Retinal pigment epithelial cell (primary cell): ENCODE measurements at regions not wholly inside any gene's neighbourhood (a gene's known extent, or its start where the extent isn't known, plus 50 kb on each side); places are given as distances from the start of the nearest gene placed in this dataset.

Source experiments
- DNase-seq: peaks from one replicate; pipeline ENCODE4 v3.0.0-alpha.2; 2010; ENCODE audit warnings: low read depth
- H3K4me3 ChIP-seq: 2 replicates; pipeline ENCODE4 v1.5.1; 2011; ENCODE audit warnings: mild to moderate bottlenecking, low read length, control low read depth, moderate library complexity
- TF ChIP-seq, protein P1 (sequence below): conservative IDR thresholded peaks from 2 replicates; pipeline ENCODE4 v1.5.1; 2011; ENCODE audit warnings: low read depth, low read length, control low read depth, inconsistent platforms

- no peak overlapping the region for H3K4me3 ChIP-seq
- DNase-seq = no peak
- TF ChIP-seq, protein P1, sequence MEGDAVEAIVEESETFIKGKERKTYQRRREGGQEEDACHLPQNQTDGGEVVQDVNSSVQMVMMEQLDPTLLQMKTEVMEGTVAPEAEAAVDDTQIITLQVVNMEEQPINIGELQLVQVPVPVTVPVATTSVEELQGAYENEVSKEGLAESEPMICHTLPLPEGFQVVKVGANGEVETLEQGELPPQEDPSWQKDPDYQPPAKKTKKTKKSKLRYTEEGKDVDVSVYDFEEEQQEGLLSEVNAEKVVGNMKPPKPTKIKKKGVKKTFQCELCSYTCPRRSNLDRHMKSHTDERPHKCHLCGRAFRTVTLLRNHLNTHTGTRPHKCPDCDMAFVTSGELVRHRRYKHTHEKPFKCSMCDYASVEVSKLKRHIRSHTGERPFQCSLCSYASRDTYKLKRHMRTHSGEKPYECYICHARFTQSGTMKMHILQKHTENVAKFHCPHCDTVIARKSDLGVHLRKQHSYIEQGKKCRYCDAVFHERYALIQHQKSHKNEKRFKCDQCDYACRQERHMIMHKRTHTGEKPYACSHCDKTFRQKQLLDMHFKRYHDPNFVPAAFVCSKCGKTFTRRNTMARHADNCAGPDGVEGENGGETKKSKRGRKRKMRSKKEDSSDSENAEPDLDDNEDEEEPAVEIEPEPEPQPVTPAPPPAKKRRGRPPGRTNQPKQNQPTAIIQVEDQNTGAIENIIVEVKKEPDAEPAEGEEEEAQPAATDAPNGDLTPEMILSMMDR = no peak
These were observed 1165.2 kb upstream of the PRKX start for GRCh38 chrX:4878640-4879039.

- no peak for DNase-seq
- TF ChIP-seq, protein P1 = no peak
- H3K4me3 ChIP-seq = no peak overlapping the region
These were observed 1162.8 kb upstream of the PRKX start for GRCh38 chrX:4876268-4876667.

DNA sequence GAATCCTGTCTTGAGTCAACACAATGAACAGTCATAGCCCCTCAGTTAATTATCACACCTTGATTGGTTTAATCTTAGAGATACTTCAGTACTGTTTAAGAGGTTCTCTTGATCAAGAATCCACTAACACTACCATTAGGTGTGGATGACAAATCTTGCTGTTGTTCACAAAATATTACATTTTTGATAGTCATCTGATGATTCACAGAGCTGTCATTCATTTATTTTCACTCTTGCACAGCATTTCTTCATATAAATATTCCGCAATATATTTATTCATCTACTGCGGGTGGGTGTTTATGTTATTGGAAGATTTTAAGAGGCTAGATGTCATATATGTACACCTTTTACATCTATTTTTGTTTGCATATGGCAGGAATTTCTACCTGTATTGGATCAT, 1138.1 kb upstream of the PRKX start:
- DNase-seq = no peak
- TF ChIP-seq, protein P1 = no peak
- no peak overlapping the region for H3K4me3 ChIP-seq

- no peak for DNase-seq
- TF ChIP-seq, protein P1 = no peak
- no peak overlapping the region for H3K4me3 ChIP-seq
These were observed 1136.9 kb upstream of the PRKX start for GRCh38 chrX:4850312-4850711.

DNA sequence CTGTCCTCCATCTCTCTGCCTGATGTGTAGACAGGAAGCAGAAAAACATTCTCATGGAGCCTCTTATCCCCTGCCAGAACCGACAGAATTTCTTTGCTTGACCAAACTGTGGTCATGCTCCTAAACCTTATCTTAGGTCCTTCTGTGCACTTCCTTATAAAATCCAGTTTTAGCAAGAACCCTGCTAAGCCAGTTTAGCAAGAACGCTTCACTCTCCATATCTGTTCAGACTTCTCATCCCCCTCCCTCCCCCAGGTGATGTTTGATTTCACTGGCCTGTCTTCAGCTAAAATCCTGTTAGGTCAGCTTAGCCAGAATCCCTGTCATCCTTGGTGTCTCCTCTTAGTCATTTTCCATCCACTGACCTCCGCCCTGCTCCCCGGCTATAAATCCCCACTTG, 1130.9 kb upstream of the PRKX start:
- TF ChIP-seq, protein P1 = no peak
- DNase-seq = no peak
- no peak overlapping the region for H3K4me3 ChIP-seq

DNA sequence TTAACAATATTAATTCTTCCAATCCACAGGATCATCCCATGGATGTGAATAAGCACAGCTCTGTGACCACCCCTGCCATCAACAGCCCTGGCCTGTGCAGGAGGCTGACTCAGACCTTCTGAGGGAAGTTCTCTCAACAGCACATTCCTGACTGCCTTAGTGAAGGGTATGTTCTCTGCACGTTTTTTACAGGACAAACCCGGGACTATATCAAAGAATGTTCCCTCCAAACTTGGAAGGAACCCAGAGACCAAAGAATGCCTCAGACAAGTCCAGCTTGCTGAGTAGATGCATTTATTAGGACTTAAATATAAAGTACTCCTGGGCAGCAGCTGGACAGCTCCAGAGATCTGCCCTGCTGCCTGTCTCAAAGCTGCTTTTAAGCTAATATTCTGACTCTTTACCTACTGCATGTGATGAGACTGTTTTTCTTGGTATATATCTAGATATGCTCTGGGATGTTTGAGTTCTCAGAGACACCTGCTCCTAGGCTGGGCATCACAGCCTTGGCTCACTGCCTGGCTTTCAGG, 1127.8 kb upstream of the PRKX start:
- no peak for DNase-seq
- TF ChIP-seq, protein P1 = no peak

GRCh38 chrX:4831574-4831973, 1118.1 kb upstream of the PRKX start:
- TF ChIP-seq, protein P1 = no peak
- H3K4me3 ChIP-seq = no peak overlapping the region
- no peak for DNase-seq

More for the DNA sequence above, 1127.8 kb upstream of the PRKX start:
- no peak overlapping the region for H3K4me3 ChIP-seq
